Choroid plexus epithelial cell (primary cell): ENCODE measurements at regions not wholly inside any gene's neighbourhood (a gene's known extent, or its start where the extent isn't known, plus 50 kb on each side); places are given as distances from the start of the nearest gene placed in this dataset.
A peak's percentile ranks its signal among the peaks of the same experiment; 100 is the strongest.
"Not testable (repeated sequence)": the region's sequence is repeated elsewhere in the genome, so short reads cannot be mapped to it uniquely, and the experiment has no call there.

Source experiments
- DNase-seq: peaks from one replicate; pipeline ENCODE4 v3.0.0-alpha.2; 2010; ENCODE audit warnings: low read depth
- H3K4me3 ChIP-seq: 2 replicates; pipeline ENCODE4 v1.5.1; 2011; ENCODE audit warnings: low read depth, mild to moderate bottlenecking, control low read depth, low read length, moderate library complexity
- TF ChIP-seq, protein P1 (sequence below): conservative IDR thresholded peaks from 2 replicates; pipeline ENCODE4 v1.5.1; 2011; ENCODE audit warnings: low read depth, mild to moderate bottlenecking, control low read depth, inconsistent platforms, low read length, moderate library complexity

DNA sequence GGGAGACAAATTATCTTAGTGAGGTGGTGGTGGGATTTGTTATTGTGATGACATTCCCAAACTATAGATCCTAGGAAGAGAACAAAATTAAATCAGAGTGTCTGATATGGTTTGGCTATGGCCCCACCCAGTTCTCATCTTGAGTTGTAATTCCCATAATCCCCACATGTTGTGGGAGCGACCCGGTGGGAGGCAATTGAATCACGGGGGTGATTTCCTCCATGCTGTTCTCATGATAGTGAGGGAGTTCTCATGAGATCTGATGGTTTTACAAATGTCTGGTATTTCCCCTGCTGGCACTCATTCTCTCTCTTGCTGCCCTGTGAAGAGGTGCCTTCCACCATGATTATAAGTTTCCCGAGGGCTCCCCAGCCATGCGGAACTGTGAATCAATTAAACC lies 62.0 kb downstream of the RPL22L1 start:
- TF ChIP-seq, protein P1, sequence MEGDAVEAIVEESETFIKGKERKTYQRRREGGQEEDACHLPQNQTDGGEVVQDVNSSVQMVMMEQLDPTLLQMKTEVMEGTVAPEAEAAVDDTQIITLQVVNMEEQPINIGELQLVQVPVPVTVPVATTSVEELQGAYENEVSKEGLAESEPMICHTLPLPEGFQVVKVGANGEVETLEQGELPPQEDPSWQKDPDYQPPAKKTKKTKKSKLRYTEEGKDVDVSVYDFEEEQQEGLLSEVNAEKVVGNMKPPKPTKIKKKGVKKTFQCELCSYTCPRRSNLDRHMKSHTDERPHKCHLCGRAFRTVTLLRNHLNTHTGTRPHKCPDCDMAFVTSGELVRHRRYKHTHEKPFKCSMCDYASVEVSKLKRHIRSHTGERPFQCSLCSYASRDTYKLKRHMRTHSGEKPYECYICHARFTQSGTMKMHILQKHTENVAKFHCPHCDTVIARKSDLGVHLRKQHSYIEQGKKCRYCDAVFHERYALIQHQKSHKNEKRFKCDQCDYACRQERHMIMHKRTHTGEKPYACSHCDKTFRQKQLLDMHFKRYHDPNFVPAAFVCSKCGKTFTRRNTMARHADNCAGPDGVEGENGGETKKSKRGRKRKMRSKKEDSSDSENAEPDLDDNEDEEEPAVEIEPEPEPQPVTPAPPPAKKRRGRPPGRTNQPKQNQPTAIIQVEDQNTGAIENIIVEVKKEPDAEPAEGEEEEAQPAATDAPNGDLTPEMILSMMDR, result no peak
- peak; percentile 31 for DNase-seq
- no peak overlapping the region for H3K4me3 ChIP-seq

DNA sequence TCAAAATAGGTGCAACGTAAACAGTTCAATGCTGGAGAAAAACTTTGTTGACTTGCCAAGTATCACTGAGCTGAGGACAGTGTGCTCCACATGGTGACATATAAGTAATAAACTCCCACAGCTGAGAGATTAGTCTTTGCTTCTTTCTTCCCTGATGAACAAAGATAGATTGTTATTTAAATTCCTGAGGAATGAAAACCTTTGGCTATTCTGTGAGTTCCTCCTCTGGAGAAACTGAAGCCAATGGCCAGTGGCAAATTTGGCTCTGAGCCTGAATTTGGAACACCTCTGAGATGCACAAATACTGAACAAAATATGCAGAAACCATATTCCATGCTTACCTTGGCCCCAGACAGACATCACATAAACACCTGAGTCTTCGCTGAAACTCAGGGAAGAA lies 63.3 kb downstream of the RPL22L1 start:
- TF ChIP-seq, protein P1, result no peak
- no peak for DNase-seq
- no peak overlapping the region for H3K4me3 ChIP-seq

DNA sequence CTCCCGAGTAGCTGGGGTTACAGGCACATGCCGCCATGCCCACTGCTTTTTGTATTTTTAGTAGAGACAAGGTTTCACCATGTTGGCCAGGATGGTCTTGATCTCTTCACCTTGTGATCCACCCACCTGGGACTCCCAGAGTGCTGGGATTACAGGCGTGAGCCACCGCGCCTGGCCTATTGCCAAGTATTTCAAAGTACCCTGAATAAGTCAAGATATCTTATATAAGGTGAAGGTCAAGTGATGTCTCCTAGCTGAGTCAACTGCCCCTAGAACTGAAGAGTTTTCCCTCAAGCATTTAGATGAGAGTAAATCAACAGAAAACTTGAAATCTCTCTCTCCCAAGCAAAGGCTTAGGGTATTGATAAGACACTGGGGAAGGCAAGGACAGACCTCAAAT lies 63.9 kb downstream of the RPL22L1 start:
- DNase-seq, result no peak
- TF ChIP-seq, protein P1, result no peak
- no peak overlapping the region for H3K4me3 ChIP-seq

DNA sequence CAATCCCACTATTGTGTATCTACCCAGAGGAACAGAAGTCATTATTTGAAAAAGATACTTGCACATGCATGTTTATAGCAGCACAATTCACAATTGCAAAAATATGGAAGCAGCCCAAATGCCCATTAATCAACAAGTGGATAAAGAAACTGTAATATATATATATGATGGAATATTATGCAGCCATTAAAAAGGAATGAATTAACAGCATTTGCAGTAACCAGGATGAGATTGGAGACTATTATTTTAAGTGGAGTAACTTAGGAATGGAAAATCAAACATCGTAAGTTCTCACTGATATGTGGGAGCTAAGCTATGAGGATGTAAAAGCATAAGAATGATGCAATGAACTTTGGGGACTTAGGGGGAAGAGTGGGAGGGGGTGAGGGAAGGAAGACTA lies 64.7 kb downstream of the RPL22L1 start:
- not testable (repeated sequence) for DNase-seq, H3K4me3 ChIP-seq

DNA sequence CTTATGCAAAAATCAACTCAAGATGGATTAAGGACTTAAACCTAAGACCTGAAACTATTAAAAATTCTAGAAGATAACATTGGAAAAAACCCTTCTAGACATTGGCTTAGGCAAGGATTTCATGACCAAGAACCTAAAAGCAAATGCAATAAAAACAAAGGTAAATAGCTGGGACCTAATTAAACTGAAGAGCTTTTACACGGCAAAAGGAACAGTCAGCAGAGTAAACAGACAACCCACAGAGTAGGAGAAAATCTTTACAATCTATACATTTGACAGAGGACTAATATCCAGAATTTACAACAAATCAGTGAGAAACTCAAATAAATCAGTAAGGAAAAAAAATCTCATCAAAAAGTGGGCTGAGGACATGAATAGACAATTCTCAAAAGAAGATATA lies 65.4 kb downstream of the RPL22L1 start:
- not testable (repeated sequence) for H3K4me3 ChIP-seq, DNase-seq

DNA sequence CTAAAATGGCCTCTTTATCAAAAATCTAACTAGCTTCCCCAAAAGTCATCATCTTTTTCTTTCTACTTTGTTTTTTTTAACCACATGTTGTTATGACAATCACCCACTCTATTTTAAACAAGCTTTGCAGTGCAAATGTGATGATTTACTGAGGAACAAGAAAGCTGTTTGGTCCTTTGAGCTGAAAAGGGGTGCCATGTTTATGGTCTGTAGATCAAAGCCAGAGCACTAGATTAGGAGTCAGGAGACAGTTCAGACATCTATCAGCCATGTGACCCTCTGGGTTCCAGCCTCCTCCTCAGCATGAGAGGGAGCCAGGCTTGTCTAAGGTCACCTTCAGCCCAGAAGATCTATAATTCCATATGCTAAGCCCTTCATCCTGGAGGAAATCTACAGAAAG lies 65.9 kb downstream of the RPL22L1 start:
- TF ChIP-seq, protein P1, result no peak
- H3K4me3 ChIP-seq, result no peak overlapping the region

DNA sequence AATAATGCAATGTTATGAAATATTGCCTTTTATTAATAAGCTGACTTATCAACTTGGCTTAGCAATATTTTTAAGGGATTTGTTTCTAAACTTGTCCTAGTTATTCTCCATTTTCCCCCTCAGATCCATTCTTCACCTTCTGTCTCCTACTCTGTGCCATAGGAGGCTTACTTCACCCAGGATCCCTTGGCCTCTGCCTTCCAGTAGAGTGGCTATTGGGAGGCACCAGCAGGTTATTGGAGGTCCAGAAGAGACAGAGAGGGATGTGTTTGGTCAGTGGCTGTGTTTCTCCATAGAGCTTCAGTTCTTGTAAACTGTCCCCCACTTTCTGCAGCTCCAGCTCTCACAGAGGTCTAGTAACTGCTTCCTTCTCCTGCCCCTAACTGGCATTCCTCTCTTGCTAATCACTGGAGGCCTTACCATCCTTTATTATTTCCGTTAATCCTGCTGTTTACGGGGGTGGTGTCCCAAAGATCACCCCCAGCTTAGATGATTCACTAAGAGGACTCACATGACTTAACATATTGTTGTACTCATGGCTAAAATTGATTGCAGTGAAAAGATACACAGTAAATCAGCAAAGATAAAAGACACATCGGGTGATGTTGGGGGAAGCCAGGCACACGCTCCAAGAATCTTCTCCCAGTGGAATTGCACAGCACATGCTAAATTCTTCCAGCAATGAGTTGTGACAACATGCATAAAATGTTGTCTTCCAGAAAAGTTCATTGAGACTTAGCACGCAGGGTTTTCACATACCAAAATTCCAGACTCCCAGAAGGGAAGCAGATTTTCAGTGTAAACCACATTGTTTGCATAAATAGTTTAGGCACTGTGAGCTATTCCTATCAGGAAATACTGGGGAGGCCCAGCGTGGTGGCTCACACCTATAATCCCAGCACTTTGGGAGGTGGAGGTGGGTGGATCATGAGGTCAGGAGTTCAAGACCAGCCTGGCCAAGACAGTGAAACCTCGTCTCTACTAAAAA lies 67.5 kb downstream of the RPL22L1 start:
- TF ChIP-seq, protein P1, result no peak
- H3K4me3 ChIP-seq, result no peak overlapping the region
- peak; percentile 85 for DNase-seq

More for the DNA sequence above, 65.9 kb downstream of the RPL22L1 start:
- DNase-seq, result no peak

DNA sequence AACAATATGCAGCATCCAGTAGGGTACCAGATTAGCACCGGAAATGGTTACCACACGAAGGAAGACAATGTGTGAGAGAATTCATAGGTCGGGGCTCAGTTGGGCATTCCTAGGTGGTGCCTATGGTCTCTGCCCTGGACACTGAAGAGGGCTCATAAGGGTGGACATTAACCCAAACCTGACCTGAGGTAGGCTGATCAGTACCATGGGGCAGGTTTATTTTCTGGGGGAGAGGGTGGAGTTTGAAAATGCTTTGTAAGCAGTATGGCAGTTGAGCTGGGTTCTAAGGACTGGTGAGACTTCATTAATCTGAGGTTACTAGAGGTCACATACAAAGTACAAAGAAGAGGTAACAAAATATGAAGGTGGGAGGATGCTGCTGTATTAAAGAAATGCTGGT lies 68.4 kb downstream of the RPL22L1 start:
- TF ChIP-seq, protein P1, result no peak
- H3K4me3 ChIP-seq, result no peak overlapping the region
- DNase-seq, result no peak

DNA sequence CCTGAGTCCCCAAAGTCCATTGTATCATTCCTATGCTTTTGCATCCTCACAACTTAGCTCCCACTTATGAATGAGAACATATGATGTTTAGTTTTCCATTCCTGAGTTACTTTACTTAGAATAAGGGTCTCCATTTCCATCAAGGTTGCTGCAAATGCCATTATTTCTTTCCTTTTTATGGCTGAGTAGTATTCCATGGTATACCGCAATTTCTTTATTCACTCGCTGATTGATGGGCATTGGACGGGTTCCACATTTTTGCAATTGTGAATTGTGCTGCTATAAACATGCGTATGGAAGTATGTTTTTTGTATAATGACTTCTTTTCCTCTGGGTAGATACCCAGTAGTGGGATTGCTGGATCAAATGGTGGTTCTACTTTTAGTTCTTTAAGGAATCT lies 69.7 kb downstream of the RPL22L1 start:
- DNase-seq, H3K4me3 ChIP-seq: not testable (repeated sequence)
